Liver (tissue), 8 donors: ENCODE measurements at regions not wholly inside any gene's neighbourhood (a gene's known extent, or its start where the extent isn't known, plus 50 kb on each side); places are given as distances from the start of the nearest gene placed in this dataset.

Source experiments
- DNase-seq: peaks from one replicate; pipeline ENCODE4 v3.0.0-alpha.2; 2017; ENCODE audit warnings: low spot score
- H3K27ac ChIP-seq, 2 donors: one replicate each; pipeline ENCODE4 v1.7.0; 2013; ENCODE audit warnings: inconsistent platforms in 2 of 2, low read length in 2 of 2, control low read depth in 1 of 2, low read depth in 1 of 2, mild to moderate bottlenecking in 1 of 2
- H3K27me3 ChIP-seq, 4 donors: one replicate each; pipeline versions ENCODE4 v1.6.1 to v1.7.0; 2013; ENCODE audit warnings: low read length in 3 of 4, inconsistent platforms in 1 of 4, mild to moderate bottlenecking in 1 of 4, moderate library complexity in 1 of 4; ENCODE audit not compliant: control insufficient read depth in 4 of 4, insufficient read depth in 4 of 4
- H3K36me3 ChIP-seq, 4 donors: one replicate each; pipeline versions ENCODE4 v1.6.1 to v1.7.0; 2013; ENCODE audit warnings: low read length in 3 of 4, mild to moderate bottlenecking in 3 of 4, low read depth in 1 of 4, moderate library complexity in 1 of 4; ENCODE audit not compliant: control insufficient read depth in 4 of 4, insufficient read depth in 3 of 4
- H3K4me1 ChIP-seq, 4 donors: one replicate each; pipeline versions ENCODE4 v1.6.1 to v1.7.0; 2013; ENCODE audit warnings: low read length in 3 of 4, mild to moderate bottlenecking in 3 of 4, moderate library complexity in 1 of 4; ENCODE audit not compliant: control insufficient read depth in 4 of 4, insufficient read depth in 4 of 4
- H3K4me3 ChIP-seq, 3 donors: one replicate each; pipeline versions ENCODE4 v1.6.1 to v1.7.0; 2013; ENCODE audit warnings: low read length in 3 of 3, control low read depth in 1 of 3, low read depth in 1 of 3, mild to moderate bottlenecking in 1 of 3
- H3K9ac ChIP-seq, 2 donors: one replicate each; pipeline ENCODE4 v1.7.0; 2013; ENCODE audit warnings: low read length in 2 of 2, mild to moderate bottlenecking in 2 of 2, moderate library complexity in 2 of 2, control low read depth in 1 of 2, low read depth in 1 of 2
- H3K9me3 ChIP-seq, 4 donors: one replicate each; pipeline versions ENCODE4 v1.6.1 to v1.7.0; 2013; ENCODE audit warnings: low read length in 3 of 4; ENCODE audit not compliant: control insufficient read depth in 4 of 4
- ATF3 ChIP-seq: IDR thresholded peaks from 2 replicates; pipeline ENCODE4 v1.6.1; 2016; ENCODE audit warnings: antibody characterized with exemption
- CTCF ChIP-seq: fragments of 150-350 bp; IDR thresholded peaks from 2 replicates; pipeline ENCODE4 v1.5.1; 2017; ENCODE audit warnings: improper control_type of control experiment, low read depth, low read length; ENCODE audit not compliant: missing input control
- EGR1 ChIP-seq, 2 donors: IDR thresholded peaks; 2 replicates each; pipeline ENCODE4 v1.6.1; 2016 to 2018; ENCODE audit warnings: antibody characterized with exemption in 2 of 2, low read depth in 2 of 2
- FOXA1 ChIP-seq: IDR thresholded peaks from 2 replicates; pipeline ENCODE4 v1.6.1; 2016; ENCODE audit warnings: antibody characterized with exemption
- GABPA ChIP-seq, 2 donors: IDR thresholded peaks in 1 of 2; conservative IDR thresholded peaks in 1 of 2; 2 replicates each; pipeline ENCODE4 v1.6.1; 2016; ENCODE audit warnings: antibody characterized with exemption in 2 of 2, mild to moderate bottlenecking in 1 of 2, moderate library complexity in 1 of 2
- HNF4G ChIP-seq: IDR thresholded peaks from 2 replicates; pipeline ENCODE4 v1.6.1; 2016; ENCODE audit warnings: antibody characterized with exemption
- JUND ChIP-seq, 2 donors: IDR thresholded peaks; 2 replicates each; pipeline ENCODE4 v1.6.1; 2016; ENCODE audit warnings: antibody characterized with exemption in 2 of 2
- MAX ChIP-seq: IDR thresholded peaks from 2 replicates; pipeline ENCODE4 v1.6.1; 2016; ENCODE audit warnings: antibody characterized with exemption
- NR2F2 ChIP-seq: IDR thresholded peaks from 2 replicates; pipeline ENCODE4 v1.6.1; 2016; ENCODE audit warnings: antibody characterized with exemption
- RAD21 ChIP-seq, 2 donors: IDR thresholded peaks; 2 replicates each; pipeline ENCODE4 v1.6.1; 2016; ENCODE audit warnings: antibody characterized with exemption in 2 of 2, mild to moderate bottlenecking in 2 of 2
- REST ChIP-seq: IDR thresholded peaks from 2 replicates; pipeline ENCODE4 v1.6.1; 2016; ENCODE audit warnings: antibody characterized with exemption, mild to moderate bottlenecking
- RXRA ChIP-seq, 2 donors: IDR thresholded peaks; 2 replicates each; pipeline ENCODE4 v1.6.1; 2017 to 2018; ENCODE audit warnings: antibody characterized with exemption in 2 of 2, mild to moderate bottlenecking in 1 of 2
- TAF1 ChIP-seq: conservative IDR thresholded peaks from 2 replicates; pipeline ENCODE4 v1.6.1; 2016; ENCODE audit warnings: antibody characterized with exemption, mild to moderate bottlenecking
- YY1 ChIP-seq: IDR thresholded peaks from 2 replicates; pipeline ENCODE4 v1.6.1; 2016; ENCODE audit warnings: antibody characterized with exemption, mild to moderate bottlenecking
- ZBTB33 ChIP-seq: IDR thresholded peaks from 2 replicates; pipeline ENCODE4 v1.6.1; 2016; ENCODE audit warnings: antibody characterized with exemption
- WGBS: extraction: QIAGEN DNeasy Blood & Tissue Kit; methylation state at CpG from one replicate; pipeline ENCODE4 v1.1.7; 2013; 5-methylcytosine and 5-hydroxymethylcytosine counted together
- donor health status: healthy.
- donor health status: healthy.
- donor health status: healthy.
- donor health status: healthy.
- donor health status: healthy.

GRCh38 chr7:21194936-21195335, 232.9 kb upstream of the SP4 start:
- Histone ChIP-seq H3K9me3 (no peaks in the 10 kb centered on the region), H3K36me3 (no peaks in the 10 kb centered on the region), H3K27ac (no peak overlapping the region), H3K27me3 (peaks cover 0 to 3% (median 0%) of the 10 kb centered on the region in 4 donors), H3K4me1 (no peaks in the 10 kb centered on the region), H3K9ac (no peak overlapping the region), H3K4me3 (no peak overlapping the region)
- DNase-seq = no peak
- WGBS = 87% methylated on average over 4 of the region's 4 CpGs
- TF ChIP-seq FOXA1 (no peak), ATF3 (no peak), GABPA (IDR thresholded peaks at IDR 0.05 in 1 of 2, conservative IDR thresholded peaks at IDR 0.05 in 1 of 2) (no peak), EGR1 (IDR thresholded peaks at IDR 0.05; ENCODE audit: low read depth in 2 of 2) (no peak), HNF4G (no peak), YY1 (no peak), RXRA (IDR thresholded peaks at IDR 0.05) (no peak), ZBTB33 (no peak), REST (no peak)

- no peaks in the 10 kb centered on the region for H3K36me3 ChIP-seq
- no peak overlapping the region for H3K4me3 ChIP-seq
- WGBS = 92% methylated on average over 1 of the region's 1 CpG
- no peak for DNase-seq
- TF ChIP-seq RXRA (IDR thresholded peaks at IDR 0.05) (no peak), MAX (no peak), NR2F2 (no peak), RAD21 (IDR thresholded peaks at IDR 0.05) (no peak), TAF1 (no peak)
- peaks cover 0 to 7% (median 0%) of the 10 kb centered on the region in 4 donors for H3K27me3 ChIP-seq
- H3K27ac ChIP-seq = no peak overlapping the region
- H3K9me3 ChIP-seq = no peaks in the 10 kb centered on the region
- H3K9ac ChIP-seq = no peak overlapping the region
- H3K4me1 ChIP-seq = no peaks in the 10 kb centered on the region
Measured at GRCh38 chr7:21198921-21199320, 229.0 kb upstream of the SP4 start.

GRCh38 chr7:21200503-21200902, 227.4 kb upstream of the SP4 start:
- H3K36me3 ChIP-seq = no peaks in the 10 kb centered on the region
- WGBS = 81% methylated on average over 7 of the region's 7 CpGs
- TF ChIP-seq EGR1 (IDR thresholded peaks at IDR 0.05; ENCODE audit: low read depth in 2 of 2) (no peak), RXRA (IDR thresholded peaks at IDR 0.05) (no peak), RAD21 (IDR thresholded peaks at IDR 0.05) (no peak), CTCF (no peak), NR2F2 (no peak), MAX (no peak), JUND (IDR thresholded peaks at IDR 0.05) (no peak), YY1 (no peak), ZBTB33 (no peak)

More at GRCh38 chr7:21200503-21200902, 227.4 kb upstream of the SP4 start:
- Histone ChIP-seq H3K4me1 (no peaks in the 10 kb centered on the region), H3K9ac (no peak overlapping the region), H3K9me3 (no peaks in the 10 kb centered on the region), H3K27ac (no peak overlapping the region), H3K27me3 (peaks cover 0 to 7% (median 0%) of the 10 kb centered on the region in 4 donors), H3K4me3 (no peak overlapping the region)
- no peak for DNase-seq
